ENCODE measurements at regions not wholly inside any gene's neighbourhood (a gene's known extent, or its start where the extent isn't known, plus 50 kb on each side); places are given as distances from the start of the nearest gene placed in this dataset.

DNA sequence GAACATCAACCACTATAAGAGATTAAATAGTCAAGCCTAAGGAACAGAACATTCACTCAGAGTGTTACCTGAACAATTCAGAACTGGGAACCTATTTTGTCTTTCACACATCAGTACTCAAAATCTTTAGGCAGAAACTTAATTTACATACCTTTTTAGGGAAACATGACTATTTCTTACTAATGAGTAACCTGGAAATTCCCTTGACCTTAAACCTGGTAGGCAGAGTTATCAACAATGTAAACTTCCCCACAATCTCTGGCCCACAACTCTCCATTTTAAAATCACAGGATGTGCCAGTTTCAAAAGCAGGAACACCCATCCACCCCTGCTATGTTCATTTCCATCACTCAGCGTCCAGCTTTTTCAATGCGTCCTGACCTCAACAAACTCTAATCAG, 132.9 kb upstream of the ANKFN1 start:
- TF ChIP-seq NFYA (IDR thresholded peaks at IDR 0.05; ENCODE audit: borderline replicate concordance, low read depth, low read length) (no peak), CEBPB (IDR thresholded peaks at IDR 0.05; ENCODE audit: borderline replicate concordance in 1 of 2, low read depth in 2 of 2, low read length in 2 of 2) (no peak), NFYB (IDR thresholded peaks at IDR 0.05; ENCODE audit: insufficient read depth, low read depth, low read length) (no peak), TAF1 (IDR thresholded peaks at IDR 0.05; ENCODE audit: borderline replicate concordance, low read depth, low read length) (no peak)
